ENCODE measurements at regions not wholly inside any gene's neighbourhood (a gene's known extent, or its start where the extent isn't known, plus 50 kb on each side); places are given as distances from the start of the nearest gene placed in this dataset.

DNA sequence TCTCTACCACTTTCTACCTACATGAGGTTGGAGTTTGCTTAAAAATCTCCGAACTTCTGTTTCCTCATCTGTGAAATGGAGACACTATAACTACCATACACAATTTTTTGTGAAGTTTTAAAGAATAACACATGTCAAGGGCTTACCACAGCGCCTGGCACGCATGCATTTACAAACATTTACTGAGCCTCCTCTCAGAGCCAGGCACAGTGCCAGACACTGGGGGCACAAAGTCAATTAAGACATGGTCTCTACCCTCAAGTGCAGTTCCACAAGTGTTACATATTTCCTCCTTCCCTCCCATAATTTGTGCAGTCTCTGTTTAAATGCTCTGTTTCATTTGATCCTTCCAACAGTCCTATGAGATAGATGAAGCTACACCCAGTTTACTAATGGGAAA lies 356.4 kb upstream of the ESRRG start:
- TF ChIP-seq EZH2phosphoT487 (IDR thresholded peaks at IDR 0.05; ENCODE audit: insufficient read depth, low read depth): no peak
- no peak for TF ChIP-seq EZH2 (IDR thresholded peaks at IDR 0.05; ENCODE audit: insufficient read depth, poor library complexity, severe bottlenecking)
- Histone ChIP-seq H3K27me3 (replicated peaks; ENCODE audit: insufficient read depth) (peaks cover 7% of the 10 kb centered on the region; the same call in 1 of the 2 replicates), H2AFZ (no peak overlapping the region), H3K4me1 (ENCODE audit: insufficient read depth) (no peaks in the 10 kb centered on the region), H3K9ac (no peak overlapping the region), H3K79me2 (ENCODE audit: insufficient read depth) (no peaks in the 10 kb centered on the region), H4K20me1 (ENCODE audit: insufficient read depth) (no peaks in the 10 kb centered on the region), H3K4me3 (no peak overlapping the region), H3K9me2 (ENCODE audit: insufficient read depth) (no peaks in the 10 kb centered on the region), H3F3A (ENCODE audit: insufficient read depth) (no peaks in the 10 kb centered on the region), H3K9me3 (ENCODE audit: low read depth) (no peaks in the 10 kb centered on the region), H3K27ac (no peak overlapping the region), H3K36me3 (ENCODE audit: low read depth) (no peaks in the 10 kb centered on the region), H3K4me2 (ENCODE audit: unreplicated experiment) (no peak overlapping the region)
- in situ Hi-C loops (cut with MboI): no loop called here
- DNase-seq: no peak
- WGBS, 2 experiments (ENCODE audit: low coverage in 1 of 2, low lambda C conversion rate in 2 of 2, missing lambda C conversion rate in 2 of 2): 47 to 50% methylated on average over 3 of the region's 3 CpGs

DNA sequence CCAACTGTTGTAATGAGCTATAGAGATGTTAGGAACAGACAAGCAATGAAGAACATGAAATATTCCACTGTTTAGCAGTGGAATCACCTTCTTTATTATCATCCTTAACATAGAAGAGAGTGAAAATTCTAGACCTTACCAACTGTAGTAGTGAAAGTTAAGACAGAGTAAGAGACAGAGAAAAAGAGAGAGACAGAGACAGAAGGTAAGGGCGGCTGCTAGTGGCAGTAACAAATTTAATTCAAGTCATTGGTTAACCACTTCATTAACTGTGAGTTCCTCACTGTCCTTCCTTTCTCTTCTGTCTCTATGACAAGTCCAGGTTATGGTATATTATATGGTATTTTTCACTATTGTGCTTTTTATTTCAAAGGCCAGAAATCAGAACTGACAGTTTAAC lies 355.7 kb upstream of the ESRRG start:
- WGBS, 2 experiments (ENCODE audit: low coverage in 1 of 2, low lambda C conversion rate in 2 of 2, missing lambda C conversion rate in 2 of 2): 18 to 41% methylated on average over 1 of the region's 1 CpG
- Histone ChIP-seq H3F3A (ENCODE audit: insufficient read depth) (no peaks in the 10 kb centered on the region), H2AFZ (no peak overlapping the region), H3K4me3 (no peak overlapping the region), H3K36me3 (ENCODE audit: low read depth) (no peaks in the 10 kb centered on the region), H4K20me1 (ENCODE audit: insufficient read depth) (no peaks in the 10 kb centered on the region), H3K27me3 (replicated peaks; ENCODE audit: insufficient read depth) (peaks cover 7% of the 10 kb centered on the region; the same call in 1 of the 2 replicates), H3K79me2 (ENCODE audit: insufficient read depth) (no peaks in the 10 kb centered on the region), H3K4me2 (ENCODE audit: unreplicated experiment) (no peak overlapping the region), H3K27ac (no peak overlapping the region), H3K9ac (no peak overlapping the region), H3K9me3 (ENCODE audit: low read depth) (no peaks in the 10 kb centered on the region), H3K4me1 (ENCODE audit: insufficient read depth) (no peaks in the 10 kb centered on the region), H3K9me2 (ENCODE audit: insufficient read depth) (no peaks in the 10 kb centered on the region)
- TF ChIP-seq EZH2 (IDR thresholded peaks at IDR 0.05; ENCODE audit: insufficient read depth, poor library complexity, severe bottlenecking) (no peak), EZH2phosphoT487 (IDR thresholded peaks at IDR 0.05; ENCODE audit: insufficient read depth, low read depth) (no peak)
- no peak for DNase-seq
- in situ Hi-C loops (cut with MboI): no loop called here

DNA sequence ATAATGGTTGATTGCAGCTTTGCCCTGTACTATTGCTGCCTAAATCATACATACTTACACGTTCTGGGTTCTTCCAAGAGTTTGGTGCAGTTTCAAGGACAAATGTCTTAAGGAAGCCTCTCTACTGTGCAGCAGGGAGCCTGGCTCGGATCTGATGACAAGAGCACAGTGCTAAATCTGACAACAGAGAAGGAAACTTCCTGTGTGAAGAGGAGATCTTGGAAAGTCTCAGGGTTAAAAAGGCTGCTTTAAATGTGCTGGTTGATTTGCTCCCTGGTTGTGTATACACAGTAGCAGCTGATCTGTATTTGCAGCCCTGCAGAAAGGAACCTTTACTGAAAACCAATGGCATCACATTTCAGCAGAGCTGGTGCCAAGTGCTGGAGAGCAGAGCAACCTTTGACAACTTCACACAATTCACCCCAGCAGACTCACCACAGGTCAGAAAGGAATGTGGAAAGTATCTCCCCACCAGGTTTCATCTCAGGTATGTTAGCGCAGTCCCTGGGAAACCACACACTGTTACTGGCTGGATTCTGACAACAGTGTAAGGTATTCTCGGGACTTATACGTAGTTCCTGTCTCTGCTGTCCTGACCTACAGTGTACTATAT lies 355.0 kb upstream of the ESRRG start:
- Histone ChIP-seq H3K27me3 (replicated peaks; ENCODE audit: insufficient read depth) (peaks cover 7% of the 10 kb centered on the region; the same call in 1 of the 2 replicates), H3K9me3 (ENCODE audit: low read depth) (no peaks in the 10 kb centered on the region), H3K36me3 (ENCODE audit: low read depth) (no peaks in the 10 kb centered on the region), H3K9me2 (ENCODE audit: insufficient read depth) (no peaks in the 10 kb centered on the region), H3F3A (ENCODE audit: insufficient read depth) (no peaks in the 10 kb centered on the region), H3K9ac (no peak overlapping the region), H4K20me1 (ENCODE audit: insufficient read depth) (no peaks in the 10 kb centered on the region), H3K4me1 (ENCODE audit: insufficient read depth) (no peaks in the 10 kb centered on the region), H3K4me3 (no peak overlapping the region), H3K27ac (no peak overlapping the region), H3K79me2 (ENCODE audit: insufficient read depth) (no peaks in the 10 kb centered on the region), H3K4me2 (ENCODE audit: unreplicated experiment) (no peak overlapping the region), H2AFZ (no peak overlapping the region)
- TF ChIP-seq EZH2 (IDR thresholded peaks at IDR 0.05; ENCODE audit: insufficient read depth, poor library complexity, severe bottlenecking) (no peak), EZH2phosphoT487 (IDR thresholded peaks at IDR 0.05; ENCODE audit: insufficient read depth, low read depth) (no peak)
- no peak for DNase-seq
- in situ Hi-C loops (cut with MboI): no loop called here
- 42 to 50% methylated on average over 5 of the region's 5 CpGs for WGBS, 2 experiments (ENCODE audit: low coverage in 1 of 2, low lambda C conversion rate in 2 of 2, missing lambda C conversion rate in 2 of 2)

DNA sequence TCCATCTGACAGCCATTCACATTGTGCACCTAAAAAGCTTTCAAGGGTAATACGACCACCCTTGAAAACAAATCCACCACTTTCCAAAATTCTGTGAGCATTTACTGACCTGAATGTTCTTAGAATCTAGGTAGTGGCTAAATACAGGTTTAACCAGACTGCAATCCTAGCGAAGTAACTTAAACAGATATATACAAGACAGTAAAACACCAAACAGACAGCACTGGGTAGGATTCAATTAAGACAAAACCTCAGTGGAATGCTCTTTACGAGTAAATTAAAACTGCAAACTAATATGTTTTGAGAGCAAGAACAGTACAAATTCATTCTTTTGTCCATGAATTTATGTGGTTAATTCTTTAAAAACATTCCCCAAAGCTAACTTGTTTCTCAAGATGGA lies 354.2 kb upstream of the ESRRG start:
- H3K4me2 ChIP-seq (ENCODE audit: unreplicated experiment): no peak overlapping the region
- no peaks in the 10 kb centered on the region for H3K36me3 ChIP-seq (ENCODE audit: low read depth)
- H3K9me3 ChIP-seq (ENCODE audit: low read depth): no peaks in the 10 kb centered on the region
- H2AFZ ChIP-seq: no peak overlapping the region
- H3K79me2 ChIP-seq (ENCODE audit: insufficient read depth): no peaks in the 10 kb centered on the region
- TF ChIP-seq EZH2 (IDR thresholded peaks at IDR 0.05; ENCODE audit: insufficient read depth, poor library complexity, severe bottlenecking) (no peak), EZH2phosphoT487 (IDR thresholded peaks at IDR 0.05; ENCODE audit: insufficient read depth, low read depth) (no peak)
- no peaks in the 10 kb centered on the region for H3K9me2 ChIP-seq (ENCODE audit: insufficient read depth)
- no peak overlapping the region for H3K27ac ChIP-seq
- 2 to 9% methylated on average over 3 of the region's 3 CpGs for WGBS, 2 experiments (ENCODE audit: low coverage in 1 of 2, low lambda C conversion rate in 2 of 2, missing lambda C conversion rate in 2 of 2)
- H3K9ac ChIP-seq: no peak overlapping the region
- in situ Hi-C loops (cut with MboI): no loop called here
- peaks cover 7% of the 10 kb centered on the region; the same call in 1 of the 2 replicates for H3K27me3 ChIP-seq (replicated peaks; ENCODE audit: insufficient read depth)
- H3K4me3 ChIP-seq: no peak overlapping the region
- no peaks in the 10 kb centered on the region for H3K4me1 ChIP-seq (ENCODE audit: insufficient read depth)
- H4K20me1 ChIP-seq (ENCODE audit: insufficient read depth): no peaks in the 10 kb centered on the region
- no peaks in the 10 kb centered on the region for H3F3A ChIP-seq (ENCODE audit: insufficient read depth)
- no peak for DNase-seq

All from GM23248 (cell line).